Heart left ventricle (tissue), 16 donors: ENCODE measurements at regions not wholly inside any gene's neighbourhood (a gene's known extent, or its start where the extent isn't known, plus 50 kb on each side); places are given as distances from the start of the nearest gene placed in this dataset.

ENCODE experiments used
- ATAC-seq, 4 donors: fragments of 200-7000 bp; cut with Tn5 transposase; one replicate each; pipeline ENCODE4 v1.9.1; 2020 to 2022; ENCODE audit warnings: moderate library complexity in 4 of 4, mild to moderate bottlenecking in 3 of 4, moderate number of reproducible peaks in 1 of 4
- DNase-seq, 5 donors: peaks; one replicate each; pipeline ENCODE4 v3.0.0-alpha.2; 2020
- H3K27ac ChIP-seq, 12 donors: fragments of 200-600 bp; sonication (generic) in 4 of 12; one replicate each; pipeline versions ENCODE4 v1.5.0 to v1.8.0; 2016 to 2022; ENCODE audit warnings: mild to moderate bottlenecking in 2 of 12
- H3K27me3 ChIP-seq, 9 donors: fragments of 200-600 bp; sonication (generic) in 2 of 9; one replicate each; pipeline versions ENCODE4 v1.5.1 to v1.8.0; 2016 to 2022; ENCODE audit warnings: mild to moderate bottlenecking in 3 of 9
- H3K36me3 ChIP-seq, 9 donors: fragments of 200-600 bp; sonication (generic) in 2 of 9; one replicate each; pipeline versions ENCODE4 v1.5.0 to v1.8.0; 2018 to 2022; ENCODE audit warnings: mild to moderate bottlenecking in 2 of 9
- H3K4me1 ChIP-seq, 12 donors: fragments of 200-600 bp; sonication (generic) in 4 of 12; one replicate each; pipeline versions ENCODE4 v1.5.0 to v1.8.0; 2016 to 2022; ENCODE audit warnings: mild to moderate bottlenecking in 3 of 12
- H3K4me3 ChIP-seq, 12 donors: fragments of 200-600 bp; sonication (generic) in 4 of 12; one replicate each; pipeline versions ENCODE4 v1.5.0 to v1.8.0; 2017 to 2022; ENCODE audit warnings: mild to moderate bottlenecking in 9 of 12, moderate library complexity in 4 of 12
- H3K9me3 ChIP-seq, 12 donors: fragments of 200-600 bp; sonication (generic) in 4 of 12; one replicate each; pipeline versions ENCODE4 v1.5.0 to v1.8.0; 2016 to 2022; ENCODE audit warnings: mild to moderate bottlenecking in 1 of 12
- CTCF ChIP-seq, 12 donors: fragments of 200-600 bp; sonication (generic) in 4 of 12; IDR thresholded peaks; one replicate each; pipeline versions ENCODE4 v1.5.0 to v1.8.0; 2018 to 2022; ENCODE audit warnings: antibody characterized with exemption in 12 of 12, mild to moderate bottlenecking in 5 of 12
- POLR2A ChIP-seq, 2 donors: fragments of 450-650 bp; IDR thresholded peaks; one replicate each; pipeline ENCODE4 v1.6.1; 2017; ENCODE audit warnings: antibody characterized with exemption in 2 of 2, mild to moderate bottlenecking in 2 of 2, moderate library complexity in 2 of 2
- WGBS, 4 donors: extraction: QIAGEN DNeasy Blood & Tissue Kit in 2 of 4; methylation state at CpG; one replicate each; pipeline versions ENCODE4 v1.1.5 to v1.1.7; 2013 to 2018; 5-methylcytosine and 5-hydroxymethylcytosine counted together
- intact Hi-C, 10 donors: fragments of 100-400 bp; cut with DNase I; formaldehyde crosslinking; loops; one replicate each; pipeline versions ENCODE4 v1.11.1 to v1.14.2; 2022
- donor health status: ischemic (EF 13 %, LVEDD 7.1; RV severe dilation, severe dysfunction).
- donor health status: healthy with polysubstance abuse.
- donor health status: DM: no; HTN: yes; CAD: no.
- donor health status: DM: no; HTN: no; CAD: no.
- donor health status: ischemic (EF 25% LVEDD 6.9; RV normal size, moderate dysfunction).
- donor health status: ischemic (EF 25% LVEDD 5.7; RV mildly dilated, moderate dysfunction).
- donor health status: healthy.
- donor health status: DM: yes; HTN: yes; CAD: no.
- donor health status: ischemic (EF 35%, LVEDD 5.7; RV mildly dilated, moderate dysfunction).
- donor health status: nonischemic (EF 11% LVEDD 7.7; RV severe dilation, severe dysfunction).
- donor health status: DM: yes; HTN: yes; CAD: no.
- donor health status: PGD.
- donor health status: ischemic (EF 29% LVEDD 5.4; RV normal size, mild dysfunction).
- donor health status: nonischemic (EF 23%, LVEDD 6.1; RV moderate dilation, normal function).

- Histone ChIP-seq H3K4me3 (no peak overlapping the region), H3K9me3 (no peaks in the 10 kb centered on the region), H3K27me3 (no peaks in the 10 kb centered on the region), H3K27ac (no peak overlapping the region), H3K36me3 (no peaks in the 10 kb centered on the region), H3K4me1 (no peaks in the 10 kb centered on the region)
- DNase-seq (no peak), ATAC-seq (no peak)
- intact Hi-C loops = no loop called here
- 42 to 56% (median 53%) methylated on average over 2 of the region's 2 CpGs for WGBS, 4 donors
- no peak for TF ChIP-seq POLR2A (IDR thresholded peaks at IDR 0.05)
- TF ChIP-seq CTCF (IDR thresholded peaks at IDR 0.05) = no peak
Observed at GRCh38 chr14:86518298-86518697, 988.4 kb downstream of the FLRT2 start.

GRCh38 chr14:86515195-86515594 is 985.3 kb downstream of the FLRT2 start:
- intact Hi-C loops = no loop called here
- no peak overlapping the region for H3K4me3 ChIP-seq
- H3K9me3 ChIP-seq = no peaks in the 10 kb centered on the region
- H3K36me3 ChIP-seq = no peaks in the 10 kb centered on the region
- 67 to 74% (median 72%) methylated on average over 2 of the region's 2 CpGs for WGBS, 4 donors
- DNase-seq (no peak), ATAC-seq (no peak)
- H3K27ac ChIP-seq = no peak overlapping the region
- TF ChIP-seq CTCF (IDR thresholded peaks at IDR 0.05) = no peak
- no peak for TF ChIP-seq POLR2A (IDR thresholded peaks at IDR 0.05)
- no peaks in the 10 kb centered on the region for H3K4me1 ChIP-seq
- H3K27me3 ChIP-seq = no peaks in the 10 kb centered on the region

- H3K9me3 ChIP-seq = no peaks in the 10 kb centered on the region
- no peak overlapping the region for H3K4me3 ChIP-seq
- WGBS, 4 donors = 63 to 71% (median 67%) methylated on average over 3 of the region's 3 CpGs
- no peak for TF ChIP-seq POLR2A (IDR thresholded peaks at IDR 0.05)
- no peak for TF ChIP-seq CTCF (IDR thresholded peaks at IDR 0.05)
- no peaks in the 10 kb centered on the region for H3K27me3 ChIP-seq
- ATAC-seq (no peak), DNase-seq (no peak)
- no peak overlapping the region for H3K27ac ChIP-seq
- no peaks in the 10 kb centered on the region for H3K4me1 ChIP-seq
- intact Hi-C loops = no loop called here
- no peaks in the 10 kb centered on the region for H3K36me3 ChIP-seq
Observed at GRCh38 chr14:86513564-86513963, 983.6 kb downstream of the FLRT2 start.

GRCh38 chr14:86513056-86513455 is 983.1 kb downstream of the FLRT2 start:
- TF ChIP-seq CTCF (IDR thresholded peaks at IDR 0.05) = no peak
- no peak for TF ChIP-seq POLR2A (IDR thresholded peaks at IDR 0.05)
- H3K27me3 ChIP-seq = no peaks in the 10 kb centered on the region
- H3K36me3 ChIP-seq = no peaks in the 10 kb centered on the region
- H3K4me1 ChIP-seq = no peaks in the 10 kb centered on the region
- H3K9me3 ChIP-seq = no peaks in the 10 kb centered on the region
- H3K27ac ChIP-seq = no peak overlapping the region
- intact Hi-C loops = no loop called here
- 74 to 77% (median 77%) methylated on average over 4 of the region's 4 CpGs for WGBS, 4 donors
- no peak overlapping the region for H3K4me3 ChIP-seq
- ATAC-seq (no peak), DNase-seq (no peak)
